ENCODE measurements at regions not wholly inside any gene's neighbourhood (a gene's known extent, or its start where the extent isn't known, plus 50 kb on each side); places are given as distances from the start of the nearest gene placed in this dataset.

DNA sequence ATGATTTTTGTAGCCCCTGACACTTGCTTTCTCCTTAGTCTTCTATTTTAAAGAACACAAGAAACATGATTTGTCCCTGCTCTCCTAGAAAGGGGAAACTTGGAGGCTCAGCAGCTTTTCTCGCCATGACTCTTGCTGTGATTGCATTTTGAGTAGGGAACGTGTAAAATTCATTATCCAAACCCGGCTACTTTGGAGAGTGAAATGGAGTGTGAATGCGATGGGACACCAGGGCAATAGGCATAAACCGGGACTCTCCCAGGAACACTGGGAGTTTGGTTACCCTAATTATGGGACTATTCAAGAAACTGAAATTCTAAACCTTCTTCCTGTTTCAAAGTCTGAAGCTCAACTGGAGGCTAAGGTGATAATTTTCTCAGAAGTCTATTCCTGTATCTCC is 181.7 kb upstream of the RFC3 start (continued):
- TF ChIP-seq ETV6 (CRISPR knock-in tag; IDR thresholded peaks at IDR 0.05) (no peak), IRF2 (CRISPR knock-in tag; IDR thresholded peaks at IDR 0.05; ENCODE audit: borderline replicate concordance, low read depth) (no peak)
- TF ChIP-seq, protein P1, sequence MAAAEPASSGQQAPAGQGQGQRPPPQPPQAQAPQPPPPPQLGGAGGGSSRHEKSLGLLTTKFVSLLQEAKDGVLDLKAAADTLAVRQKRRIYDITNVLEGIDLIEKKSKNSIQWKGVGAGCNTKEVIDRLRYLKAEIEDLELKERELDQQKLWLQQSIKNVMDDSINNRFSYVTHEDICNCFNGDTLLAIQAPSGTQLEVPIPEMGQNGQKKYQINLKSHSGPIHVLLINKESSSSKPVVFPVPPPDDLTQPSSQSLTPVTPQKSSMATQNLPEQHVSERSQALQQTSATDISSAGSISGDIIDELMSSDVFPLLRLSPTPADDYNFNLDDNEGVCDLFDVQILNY (CRISPR knock-in tag; IDR thresholded peaks at IDR 0.05): no peak

DNA sequence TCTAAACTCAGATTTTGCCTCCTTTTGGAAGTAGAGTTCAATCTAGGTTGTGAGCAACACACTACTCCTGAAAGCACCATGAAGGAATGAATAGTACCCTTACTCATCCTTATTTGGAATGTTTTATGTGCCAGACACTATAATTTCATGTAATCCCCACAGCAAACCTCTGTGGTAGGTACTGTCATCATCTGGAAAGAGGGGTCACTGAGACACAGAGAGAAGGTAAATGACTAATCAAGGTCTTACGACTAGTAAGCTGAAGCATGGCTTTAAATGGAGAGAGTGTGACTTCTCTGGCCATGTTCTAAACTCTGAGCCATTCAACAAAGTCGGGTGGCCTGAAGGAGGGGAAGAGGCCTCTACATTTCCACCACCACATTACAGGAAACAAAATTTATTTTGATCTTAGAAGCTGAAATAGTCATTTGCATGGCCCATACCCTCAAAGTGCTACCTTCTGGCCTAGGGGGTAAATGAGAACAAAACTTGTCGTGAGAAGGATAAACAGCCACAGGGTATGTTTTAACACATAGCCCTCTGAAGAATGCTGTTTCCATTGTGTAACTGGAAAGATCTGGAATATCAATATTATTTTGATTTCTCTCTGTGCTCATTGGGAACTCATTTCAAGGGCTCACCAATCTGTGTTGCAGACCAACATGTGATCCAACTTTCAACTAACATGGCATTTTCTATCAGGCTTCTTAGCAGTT is 180.8 kb upstream of the RFC3 start:
- ATAC-seq (no peak), DNase-seq (ENCODE audit: low spot score) (no peak)
- H3K9me3 Mint-ChIP-seq: no peaks in the 10 kb centered on the region
- H3K4me1 Mint-ChIP-seq: peaks cover 67% of the 10 kb centered on the region
- H3K27ac Mint-ChIP-seq: no peak overlapping the region
- no peak overlapping the region for H3K4me3 Mint-ChIP-seq
- peaks cover 8% of the 10 kb centered on the region; the same call in 1 of the 2 replicates for H3K27me3 Mint-ChIP-seq (ENCODE audit: low read depth)
- CTCF ChIA-PET: no interaction called here
- TF ChIP-seq FOXK1 (CRISPR knock-in tag; IDR thresholded peaks at IDR 0.05): no peak
- TF ChIP-seq ZNF317 (CRISPR knock-in tag; IDR thresholded peaks at IDR 0.05; ENCODE audit: borderline replicate concordance, low read depth): no peak
- TF ChIP-seq, protein P2, sequence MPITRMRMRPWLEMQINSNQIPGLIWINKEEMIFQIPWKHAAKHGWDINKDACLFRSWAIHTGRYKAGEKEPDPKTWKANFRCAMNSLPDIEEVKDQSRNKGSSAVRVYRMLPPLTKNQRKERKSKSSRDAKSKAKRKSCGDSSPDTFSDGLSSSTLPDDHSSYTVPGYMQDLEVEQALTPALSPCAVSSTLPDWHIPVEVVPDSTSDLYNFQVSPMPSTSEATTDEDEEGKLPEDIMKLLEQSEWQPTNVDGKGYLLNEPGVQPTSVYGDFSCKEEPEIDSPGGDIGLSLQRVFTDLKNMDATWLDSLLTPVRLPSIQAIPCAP (CRISPR knock-in tag; IDR thresholded peaks at IDR 0.05): no peak
- H3K36me3 Mint-ChIP-seq: no peaks in the 10 kb centered on the region
- POLR2A ChIA-PET: no interaction called here

DNA sequence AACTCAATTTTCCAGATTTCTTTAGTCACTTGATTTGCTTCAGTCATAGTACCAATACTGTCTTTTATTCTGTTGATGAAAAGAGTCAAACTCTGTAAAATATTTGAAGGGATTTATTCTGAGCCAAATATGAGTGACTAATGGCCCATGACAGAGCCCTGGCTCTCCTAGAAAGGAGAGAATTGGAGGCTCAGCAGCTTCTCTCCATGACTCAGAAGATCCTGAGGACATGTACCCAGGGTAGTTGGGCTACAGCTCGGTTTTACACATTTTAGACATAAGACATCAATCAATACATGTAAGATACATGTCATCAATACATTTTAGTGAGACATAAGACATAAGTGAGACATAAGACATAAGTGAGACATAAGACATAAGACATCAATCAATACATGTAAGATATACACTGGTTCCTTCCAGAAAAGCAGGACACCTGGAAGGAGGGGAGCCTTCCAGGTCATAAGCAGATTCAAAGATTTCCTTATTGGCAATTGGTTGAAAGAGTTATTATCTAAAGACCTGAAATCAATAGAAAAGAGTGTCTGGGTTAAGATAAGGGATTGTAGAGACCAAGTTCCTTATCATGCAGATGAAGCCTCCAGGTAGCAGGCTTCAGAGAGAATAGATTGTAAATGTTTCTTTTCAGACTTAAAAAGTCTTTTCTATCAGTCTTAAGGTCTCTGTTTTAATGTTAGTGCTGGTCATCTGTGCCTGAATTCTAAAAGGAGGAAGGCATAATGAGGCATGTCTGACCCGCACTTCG is 179.8 kb upstream of the RFC3 start:
- H3K9me3 Mint-ChIP-seq: no peaks in the 10 kb centered on the region
- DNase-seq (ENCODE audit: low spot score): no peak
- H3K27me3 Mint-ChIP-seq (ENCODE audit: low read depth): peaks cover 8% of the 10 kb centered on the region; the same call in 1 of the 2 replicates
- ATAC-seq: peak; percentile 47
- CTCF ChIA-PET: interaction anchor here (0.9 kb wide), 1 partner anchor 32 kb away, joined by 3 read pairs; no protein-coding TSS in a partner anchor
- H3K4me1 Mint-ChIP-seq: peaks cover 76% of the 10 kb centered on the region
- POLR2A ChIA-PET: no interaction called here
- no peak overlapping the region for H3K27ac Mint-ChIP-seq
- no peaks in the 10 kb centered on the region for H3K36me3 Mint-ChIP-seq
- H3K4me3 Mint-ChIP-seq: no peak overlapping the region; the same call in 1 of the 2 replicates
- TF ChIP-seq NFATC4 (CRISPR knock-in tag; IDR thresholded peaks at IDR 0.05) (no peak), CBFB (CRISPR knock-in tag; IDR thresholded peaks at IDR 0.05; ENCODE audit: low read depth) (no peak), GRHL2 (CRISPR knock-in tag; IDR thresholded peaks at IDR 0.05; ENCODE audit: insufficient replicate concordance, severe bottlenecking) (no peak), ZNF263 (CRISPR knock-in tag; IDR thresholded peaks at IDR 0.05; ENCODE audit: low read depth) (no peak), TEAD4 (CRISPR knock-in tag; IDR thresholded peaks at IDR 0.05) (no peak), CREM (CRISPR knock-in tag; IDR thresholded peaks at IDR 0.05) (no peak), NR3C1 (CRISPR knock-in tag; conservative IDR thresholded peaks at IDR 0.05; ENCODE audit: low read depth) (no peak), ZNF671 (CRISPR knock-in tag; IDR thresholded peaks at IDR 0.05) (no peak), OVOL2 (CRISPR knock-in tag; IDR thresholded peaks at IDR 0.05; ENCODE audit: borderline replicate concordance) (no peak), FOXK1 (CRISPR knock-in tag; IDR thresholded peaks at IDR 0.05) (no peak)
- TF ChIP-seq, protein P3, sequence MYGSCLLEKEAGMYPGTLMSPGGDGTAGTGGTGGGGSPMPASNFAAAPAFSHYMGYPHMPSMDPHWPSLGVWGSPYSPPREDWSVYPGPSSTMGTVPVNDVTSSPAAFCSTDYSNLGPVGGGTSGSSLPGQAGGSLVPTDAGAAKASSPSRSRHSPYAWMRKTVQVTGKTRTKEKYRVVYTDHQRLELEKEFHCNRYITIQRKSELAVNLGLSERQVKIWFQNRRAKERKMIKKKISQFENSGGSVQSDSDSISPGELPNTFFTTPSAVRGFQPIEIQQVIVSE (CRISPR knock-in tag; IDR thresholded peaks at IDR 0.05; ENCODE audit: borderline replicate concordance): no peak
- TF ChIP-seq, protein P4, sequence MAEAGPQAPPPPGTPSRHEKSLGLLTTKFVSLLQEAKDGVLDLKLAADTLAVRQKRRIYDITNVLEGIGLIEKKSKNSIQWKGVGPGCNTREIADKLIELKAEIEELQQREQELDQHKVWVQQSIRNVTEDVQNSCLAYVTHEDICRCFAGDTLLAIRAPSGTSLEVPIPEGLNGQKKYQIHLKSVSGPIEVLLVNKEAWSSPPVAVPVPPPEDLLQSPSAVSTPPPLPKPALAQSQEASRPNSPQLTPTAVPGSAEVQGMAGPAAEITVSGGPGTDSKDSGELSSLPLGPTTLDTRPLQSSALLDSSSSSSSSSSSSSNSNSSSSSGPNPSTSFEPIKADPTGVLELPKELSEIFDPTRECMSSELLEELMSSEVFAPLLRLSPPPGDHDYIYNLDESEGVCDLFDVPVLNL (CRISPR knock-in tag; IDR thresholded peaks at IDR 0.05; ENCODE audit: borderline replicate concordance, low read depth): no peak
- TF ChIP-seq, protein P5, sequence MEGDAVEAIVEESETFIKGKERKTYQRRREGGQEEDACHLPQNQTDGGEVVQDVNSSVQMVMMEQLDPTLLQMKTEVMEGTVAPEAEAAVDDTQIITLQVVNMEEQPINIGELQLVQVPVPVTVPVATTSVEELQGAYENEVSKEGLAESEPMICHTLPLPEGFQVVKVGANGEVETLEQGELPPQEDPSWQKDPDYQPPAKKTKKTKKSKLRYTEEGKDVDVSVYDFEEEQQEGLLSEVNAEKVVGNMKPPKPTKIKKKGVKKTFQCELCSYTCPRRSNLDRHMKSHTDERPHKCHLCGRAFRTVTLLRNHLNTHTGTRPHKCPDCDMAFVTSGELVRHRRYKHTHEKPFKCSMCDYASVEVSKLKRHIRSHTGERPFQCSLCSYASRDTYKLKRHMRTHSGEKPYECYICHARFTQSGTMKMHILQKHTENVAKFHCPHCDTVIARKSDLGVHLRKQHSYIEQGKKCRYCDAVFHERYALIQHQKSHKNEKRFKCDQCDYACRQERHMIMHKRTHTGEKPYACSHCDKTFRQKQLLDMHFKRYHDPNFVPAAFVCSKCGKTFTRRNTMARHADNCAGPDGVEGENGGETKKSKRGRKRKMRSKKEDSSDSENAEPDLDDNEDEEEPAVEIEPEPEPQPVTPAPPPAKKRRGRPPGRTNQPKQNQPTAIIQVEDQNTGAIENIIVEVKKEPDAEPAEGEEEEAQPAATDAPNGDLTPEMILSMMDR (IDR thresholded peaks at IDR 0.05): no peak
- TF ChIP-seq, protein P6, sequence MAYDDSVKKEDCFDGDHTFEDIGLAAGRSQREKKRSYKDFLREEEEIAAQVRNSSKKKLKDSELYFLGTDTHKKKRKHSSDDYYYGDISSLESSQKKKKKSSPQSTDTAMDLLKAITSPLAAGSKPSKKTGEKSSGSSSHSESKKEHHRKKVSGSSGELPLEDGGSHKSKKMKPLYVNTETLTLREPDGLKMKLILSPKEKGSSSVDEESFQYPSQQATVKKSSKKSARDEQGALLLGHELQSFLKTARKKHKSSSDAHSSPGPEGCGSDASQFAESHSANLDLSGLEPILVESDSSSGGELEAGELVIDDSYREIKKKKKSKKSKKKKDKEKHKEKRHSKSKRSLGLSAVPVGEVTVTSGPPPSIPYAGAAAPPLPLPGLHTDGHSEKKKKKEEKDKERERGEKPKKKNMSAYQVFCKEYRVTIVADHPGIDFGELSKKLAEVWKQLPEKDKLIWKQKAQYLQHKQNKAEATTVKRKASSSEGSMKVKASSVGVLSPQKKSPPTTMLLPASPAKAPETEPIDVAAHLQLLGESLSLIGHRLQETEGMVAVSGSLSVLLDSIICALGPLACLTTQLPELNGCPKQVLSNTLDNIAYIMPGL (CRISPR knock-in tag; IDR thresholded peaks at IDR 0.05): no peak
- TF ChIP-seq, protein P1 (CRISPR knock-in tag; IDR thresholded peaks at IDR 0.05): no peak
- TF ChIP-seq, protein P2 (CRISPR knock-in tag; IDR thresholded peaks at IDR 0.05): no peak
